ENCODE measurements at regions not wholly inside any gene's neighbourhood (a gene's known extent, or its start where the extent isn't known, plus 50 kb on each side); places are given as distances from the start of the nearest gene placed in this dataset.

DNA sequence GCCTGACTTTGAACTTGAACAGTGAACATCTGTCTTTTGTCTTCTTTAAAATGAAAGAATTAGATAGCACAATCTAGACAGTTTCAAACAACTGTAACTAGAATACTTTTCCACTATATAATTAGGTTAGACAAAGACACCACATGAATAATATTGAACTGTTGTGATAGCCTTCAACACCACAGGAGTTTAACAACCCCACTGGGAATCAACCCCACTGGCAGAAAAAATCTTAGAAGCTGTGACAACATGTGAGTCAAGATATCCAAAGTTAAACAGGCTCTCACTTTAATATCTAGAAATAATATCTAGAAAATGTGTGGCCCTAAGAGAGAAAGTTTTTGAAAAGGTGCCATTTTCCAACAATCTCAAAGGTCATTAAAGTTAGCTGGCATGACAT is 64.4 kb upstream of the PRICKLE2 start:
- Histone ChIP-seq H3K9me3 (ENCODE audit: control insufficient read depth, insufficient read depth, low read depth, low read length) (no peaks in the 10 kb centered on the region), H3K36me3 (ENCODE audit: control insufficient read depth, insufficient read depth, low read length) (no peaks in the 10 kb centered on the region), H4K20me1 (ENCODE audit: control insufficient read depth, extremely low read depth, insufficient read depth, low read length) (no peaks in the 10 kb centered on the region), H3K4me3 (replicated peaks in 1 of 4; ENCODE audit: control extremely low read depth in 1 of 4, insufficient read depth in 1 of 4, low read depth in 3 of 4, low read length in 4 of 4) (no peak overlapping the region), H3K4me2 (ENCODE audit: extremely low read depth, insufficient read depth, low read length) (no peak overlapping the region), H2AFZ (ENCODE audit: low read length) (no peak overlapping the region), H3K9ac (ENCODE audit: insufficient read depth, low read length) (no peak overlapping the region), H3K27me3 (ENCODE audit: control insufficient read depth, insufficient read depth, low read length) (no peaks in the 10 kb centered on the region), H3K4me1 (ENCODE audit: control insufficient read depth, extremely low read depth, insufficient read depth, low read length) (peaks cover 9% of the 10 kb centered on the region), H3K79me2 (ENCODE audit: control insufficient read depth, insufficient read depth, low read length) (no peaks in the 10 kb centered on the region), H3K27ac (ENCODE audit: insufficient read depth, low read length) (no peak overlapping the region)
- TF ChIP-seq EZH2 (IDR thresholded peaks at IDR 0.05; ENCODE audit: low read length, missing control alignments), result no peak
- TF ChIP-seq, protein P1, sequence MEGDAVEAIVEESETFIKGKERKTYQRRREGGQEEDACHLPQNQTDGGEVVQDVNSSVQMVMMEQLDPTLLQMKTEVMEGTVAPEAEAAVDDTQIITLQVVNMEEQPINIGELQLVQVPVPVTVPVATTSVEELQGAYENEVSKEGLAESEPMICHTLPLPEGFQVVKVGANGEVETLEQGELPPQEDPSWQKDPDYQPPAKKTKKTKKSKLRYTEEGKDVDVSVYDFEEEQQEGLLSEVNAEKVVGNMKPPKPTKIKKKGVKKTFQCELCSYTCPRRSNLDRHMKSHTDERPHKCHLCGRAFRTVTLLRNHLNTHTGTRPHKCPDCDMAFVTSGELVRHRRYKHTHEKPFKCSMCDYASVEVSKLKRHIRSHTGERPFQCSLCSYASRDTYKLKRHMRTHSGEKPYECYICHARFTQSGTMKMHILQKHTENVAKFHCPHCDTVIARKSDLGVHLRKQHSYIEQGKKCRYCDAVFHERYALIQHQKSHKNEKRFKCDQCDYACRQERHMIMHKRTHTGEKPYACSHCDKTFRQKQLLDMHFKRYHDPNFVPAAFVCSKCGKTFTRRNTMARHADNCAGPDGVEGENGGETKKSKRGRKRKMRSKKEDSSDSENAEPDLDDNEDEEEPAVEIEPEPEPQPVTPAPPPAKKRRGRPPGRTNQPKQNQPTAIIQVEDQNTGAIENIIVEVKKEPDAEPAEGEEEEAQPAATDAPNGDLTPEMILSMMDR (conservative IDR thresholded peaks at IDR 0.05 in 1 of 2, IDR thresholded peaks at IDR 0.05 in 1 of 2; ENCODE audit: low read depth in 1 of 2, low read length in 2 of 2), result no peak
- DNase-seq (ENCODE audit: low read depth in 2 of 2), result no peak

DNA sequence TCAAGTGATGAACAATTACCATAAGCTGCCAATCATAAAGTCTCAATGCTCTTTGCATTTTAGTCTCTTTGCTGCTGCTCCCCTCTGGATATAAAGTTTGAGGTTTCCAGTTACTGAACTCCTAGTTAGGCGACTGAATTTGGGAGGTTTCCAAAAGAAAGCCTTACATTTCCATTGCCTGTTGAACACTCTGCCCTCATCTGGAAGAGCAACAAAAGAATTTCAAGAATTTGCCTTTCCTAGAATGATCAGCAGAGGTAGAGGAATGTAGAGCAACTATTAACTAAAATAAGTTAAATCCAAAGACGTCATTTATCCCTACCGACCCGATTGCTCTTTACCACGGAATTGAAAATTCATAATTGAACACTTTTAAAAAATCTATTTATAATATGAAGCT is 53.4 kb upstream of the PRICKLE2 start:
- H3K79me2 ChIP-seq (ENCODE audit: control insufficient read depth, insufficient read depth, low read length), result no peaks in the 10 kb centered on the region
- no peaks in the 10 kb centered on the region for H3K27me3 ChIP-seq (ENCODE audit: control insufficient read depth, insufficient read depth, low read length)
- H3K9ac ChIP-seq (ENCODE audit: insufficient read depth, low read length), result no peak overlapping the region
- H3K4me3 ChIP-seq (replicated peaks in 1 of 4; ENCODE audit: control extremely low read depth in 1 of 4, insufficient read depth in 1 of 4, low read depth in 3 of 4, low read length in 4 of 4), result no peak overlapping the region
- peak; percentile 15 to 69 for DNase-seq (ENCODE audit: low read depth in 2 of 2)
- no peak overlapping the region for H3K27ac ChIP-seq (ENCODE audit: insufficient read depth, low read length)
- no peaks in the 10 kb centered on the region for H4K20me1 ChIP-seq (ENCODE audit: control insufficient read depth, extremely low read depth, insufficient read depth, low read length)
- TF ChIP-seq, protein P1 (conservative IDR thresholded peaks at IDR 0.05 in 1 of 2, IDR thresholded peaks at IDR 0.05 in 1 of 2; ENCODE audit: low read depth in 1 of 2, low read length in 2 of 2), result no peak
- TF ChIP-seq EZH2 (IDR thresholded peaks at IDR 0.05; ENCODE audit: low read length, missing control alignments), result no peak
- H2AFZ ChIP-seq (ENCODE audit: low read length), result no peak overlapping the region
- H3K9me3 ChIP-seq (ENCODE audit: control insufficient read depth, insufficient read depth, low read depth, low read length), result no peaks in the 10 kb centered on the region
- H3K4me2 ChIP-seq (ENCODE audit: extremely low read depth, insufficient read depth, low read length), result no peak overlapping the region
- no peaks in the 10 kb centered on the region for H3K36me3 ChIP-seq (ENCODE audit: control insufficient read depth, insufficient read depth, low read length)
- H3K4me1 ChIP-seq (ENCODE audit: control insufficient read depth, extremely low read depth, insufficient read depth, low read length), result no peaks in the 10 kb centered on the region

DNA sequence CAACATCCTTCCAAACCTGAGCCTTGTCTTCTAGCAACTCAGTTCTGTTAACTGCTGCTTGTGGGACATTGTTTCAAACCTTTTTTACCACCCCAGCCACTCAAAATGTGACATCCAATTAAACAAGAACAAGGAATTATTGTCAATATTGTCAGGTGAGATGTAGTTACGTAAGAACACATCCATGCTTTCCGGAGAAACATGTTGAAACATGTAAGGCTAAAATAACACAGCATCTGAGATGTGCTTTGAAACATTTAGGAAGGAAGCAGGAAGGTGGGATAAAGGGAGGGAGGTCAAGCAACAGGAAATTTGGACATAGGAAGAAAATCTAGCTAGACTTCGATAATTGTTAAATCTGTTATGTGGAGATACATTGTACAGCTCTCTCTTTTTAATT is 50.9 kb upstream of the PRICKLE2 start:
- no peaks in the 10 kb centered on the region for H4K20me1 ChIP-seq (ENCODE audit: control insufficient read depth, extremely low read depth, insufficient read depth, low read length)
- no peak for TF ChIP-seq EZH2 (IDR thresholded peaks at IDR 0.05; ENCODE audit: low read length, missing control alignments)
- TF ChIP-seq, protein P1 (conservative IDR thresholded peaks at IDR 0.05 in 1 of 2, IDR thresholded peaks at IDR 0.05 in 1 of 2; ENCODE audit: low read depth in 1 of 2, low read length in 2 of 2), result no peak
- no peak overlapping the region for H2AFZ ChIP-seq (ENCODE audit: low read length)
- H3K79me2 ChIP-seq (ENCODE audit: control insufficient read depth, insufficient read depth, low read length), result no peaks in the 10 kb centered on the region
- no peak for DNase-seq (ENCODE audit: low read depth in 2 of 2)
- no peaks in the 10 kb centered on the region for H3K27me3 ChIP-seq (ENCODE audit: control insufficient read depth, insufficient read depth, low read length)
- H3K9ac ChIP-seq (ENCODE audit: insufficient read depth, low read length), result no peak overlapping the region
- no peak overlapping the region for H3K4me3 ChIP-seq (replicated peaks in 1 of 4; ENCODE audit: control extremely low read depth in 1 of 4, insufficient read depth in 1 of 4, low read depth in 3 of 4, low read length in 4 of 4)
- no peaks in the 10 kb centered on the region for H3K4me1 ChIP-seq (ENCODE audit: control insufficient read depth, extremely low read depth, insufficient read depth, low read length)
- no peaks in the 10 kb centered on the region for H3K9me3 ChIP-seq (ENCODE audit: control insufficient read depth, insufficient read depth, low read depth, low read length)
- H3K27ac ChIP-seq (ENCODE audit: insufficient read depth, low read length), result no peak overlapping the region
- no peak overlapping the region for H3K4me2 ChIP-seq (ENCODE audit: extremely low read depth, insufficient read depth, low read length)
- H3K36me3 ChIP-seq (ENCODE audit: control insufficient read depth, insufficient read depth, low read length), result no peaks in the 10 kb centered on the region
